IMR-90 (cell line): ENCODE measurements at regions not wholly inside any gene's neighbourhood (a gene's known extent, or its start where the extent isn't known, plus 50 kb on each side); places are given as distances from the start of the nearest gene placed in this dataset.

Source experiments
- ATAC-seq: fragments of 200-7000 bp; cut with Tn5 transposase; 2 replicates; pipeline ENCODE4 v1.9.1; 2020; ENCODE audit warnings: low read depth, mild to moderate bottlenecking, moderate library complexity
- BruUV-seq: library from RNA; stranded (reverse); fragments of 400-500 nt; replicated peaks from 2 replicates; lab custom pipeline; 2021; lab: Mats Ljungman, UMichigan
- CTCF ChIA-PET: fragments of 300-600 bp; formaldehyde crosslinking; extraction: SDS; loops from one replicate; lab custom pipeline; 2021; ENCODE audit warnings: antibody characterized with exemption; lab: Yijun Ruan, JAX
- POLR2A ChIA-PET: fragments of 300-600 bp; sonication (Branson Sonifier 250); formaldehyde crosslinking; loops from one replicate; lab custom pipeline; 2022; ENCODE audit warnings: antibody characterized with exemption; ENCODE audit not compliant: unreplicated experiment; lab: Charles Lee
- DNase-seq: peaks from one replicate; pipeline ENCODE4 v3.0.0; 2013
- H2AFZ ChIP-seq: replicated peaks from 2 replicates; pipeline ENCODE3; 2013; ENCODE audit warnings: low read length, mild to moderate bottlenecking; ENCODE audit not compliant: poor library complexity
- H2AK5ac ChIP-seq: 2 replicates; pipeline ENCODE4 v1.6.1; 2013; ENCODE audit warnings: low read depth, low read length, inconsistent platforms
- H2AK9ac ChIP-seq: replicated peaks from 2 replicates; pipeline ENCODE3; 2013; ENCODE audit warnings: mild to moderate bottlenecking, low read depth, low read length, moderate library complexity; ENCODE audit not compliant: poor library complexity
- H2BK120ac ChIP-seq: 2 replicates; pipeline ENCODE4 v1.6.1; 2013; ENCODE audit warnings: low read depth, low read length, inconsistent platforms
- H2BK15ac ChIP-seq: 3 replicates; pipeline ENCODE4 v1.6.1; 2013; ENCODE audit warnings: low read depth, low read length, inconsistent platforms
- H2BK20ac ChIP-seq: 2 replicates; pipeline ENCODE4 v1.6.1; 2013; ENCODE audit warnings: low read depth, mild to moderate bottlenecking, inconsistent platforms, low read length, moderate library complexity
- H2BK5ac ChIP-seq: 2 replicates; pipeline ENCODE4 v1.6.1; 2013; ENCODE audit warnings: mild to moderate bottlenecking, low read depth, low read length, inconsistent platforms; ENCODE audit not compliant: poor library complexity, severe bottlenecking
- H3K14ac ChIP-seq: replicated peaks from 2 replicates; pipeline ENCODE4 v1.6.1; 2013; ENCODE audit warnings: low read depth, low read length, inconsistent platforms
- H3K18ac ChIP-seq: 2 replicates; pipeline ENCODE4 v1.6.1; 2013; ENCODE audit warnings: low read depth, low read length, control low read depth
- H3K23ac ChIP-seq: 2 replicates; pipeline ENCODE4 v1.6.1; 2013; ENCODE audit warnings: low read depth, low read length, inconsistent platforms
- H3K27ac ChIP-seq: 2 replicates; pipeline ENCODE4 v1.5.1; 2013; ENCODE audit warnings: mild to moderate bottlenecking, control low read depth, low read length; ENCODE audit not compliant: insufficient read depth
- H3K27me3 ChIP-seq: 2 replicates; pipeline ENCODE4 v1.6.1; 2013; ENCODE audit warnings: low read length; ENCODE audit not compliant: control insufficient read depth, insufficient read depth
- H3K36me3 ChIP-seq: 2 replicates; pipeline ENCODE4 v1.6.1; 2013; ENCODE audit warnings: low read length, mixed read lengths; ENCODE audit not compliant: control insufficient read depth, insufficient read depth
- H3K4ac ChIP-seq: 2 replicates; pipeline ENCODE4 v1.6.1; 2013; ENCODE audit warnings: low read depth, low read length, inconsistent platforms
- H3K4me1 ChIP-seq: 2 replicates; pipeline ENCODE4 v1.6.1; 2013; ENCODE audit warnings: low read length, mixed read lengths; ENCODE audit not compliant: control insufficient read depth, insufficient read depth
- H3K4me2 ChIP-seq: 2 replicates; pipeline ENCODE4 v1.6.1; 2013; ENCODE audit warnings: low read depth, mild to moderate bottlenecking, control low read depth, low read length, moderate library complexity
- H3K4me3 ChIP-seq: 2 replicates; pipeline ENCODE4 v1.5.1; 2013; ENCODE audit warnings: low read depth, mild to moderate bottlenecking, control low read depth, low read length, moderate library complexity; ENCODE audit not compliant: insufficient read depth
- H3K56ac ChIP-seq: 2 replicates; pipeline ENCODE4 v1.6.1; 2013; ENCODE audit warnings: low read length, inconsistent platforms; ENCODE audit not compliant: insufficient read depth; ENCODE audit errors: extremely low read depth
- H3K79me1 ChIP-seq, 2 experiments: 2 replicates each; pipeline ENCODE4 v1.6.1; 2013; ENCODE audit warnings: low read length in 2 of 2, inconsistent platforms in 1 of 2, low read depth in 1 of 2
- H3K9ac ChIP-seq: 2 replicates; pipeline ENCODE4 v1.6.1; 2013; ENCODE audit warnings: low read depth, low read length, control low read depth
- H3K9me1 ChIP-seq: 2 replicates; pipeline ENCODE4 v1.6.1; 2013; ENCODE audit warnings: low read length, inconsistent platforms; ENCODE audit not compliant: insufficient read depth
- H3K9me3 ChIP-seq: 2 replicates; pipeline ENCODE4 v1.6.1; 2013; ENCODE audit warnings: low read length; ENCODE audit not compliant: control insufficient read depth, insufficient read depth
- H4K20me1 ChIP-seq: 2 replicates; pipeline ENCODE4 v1.6.1; 2013; ENCODE audit warnings: low read length, inconsistent platforms; ENCODE audit not compliant: insufficient read depth
- H4K5ac ChIP-seq: 2 replicates; pipeline ENCODE4 v1.6.1; 2013; ENCODE audit warnings: mild to moderate bottlenecking, low read depth, low read length, control low read depth
- H4K8ac ChIP-seq, 2 experiments: 2 replicates each; pipeline ENCODE4 v1.6.1; 2013; ENCODE audit warnings: low read depth in 2 of 2, low read length in 2 of 2, control low read depth in 1 of 2, inconsistent platforms in 1 of 2
- H4K91ac ChIP-seq: 2 replicates; pipeline ENCODE4 v1.6.1; 2013; ENCODE audit warnings: low read depth, low read length, inconsistent platforms; ENCODE audit not compliant: insufficient read depth
- BHLHE40 ChIP-seq: fragments of 150-350 bp; IDR thresholded peaks from 2 replicates; pipeline ENCODE4 v1.6.1; 2016; ENCODE audit warnings: mild to moderate bottlenecking, low read depth, low read length
- CEBPB ChIP-seq: IDR thresholded peaks from 2 replicates; pipeline ENCODE4 v1.6.1; 2012; ENCODE audit warnings: low read depth, low read length, improper control_type of control experiment
- CHD1 ChIP-seq: IDR thresholded peaks from 2 replicates; pipeline ENCODE4 v1.6.1; 2012; ENCODE audit warnings: low read depth, low read length, improper control_type of control experiment
- ELK1 ChIP-seq: fragments of 150-350 bp; IDR thresholded peaks from 2 replicates; pipeline ENCODE4 v1.6.1; 2016; ENCODE audit warnings: low read depth, mild to moderate bottlenecking, low read length, moderate library complexity, borderline replicate concordance
- FOS ChIP-seq: fragments of 150-350 bp; IDR thresholded peaks from 2 replicates; pipeline ENCODE4 v1.6.1; 2016; ENCODE audit warnings: low read depth, low read length
- MAFK ChIP-seq: IDR thresholded peaks from 2 replicates; pipeline ENCODE4 v1.6.1; 2012; ENCODE audit warnings: low read depth, low read length, improper control_type of control experiment
- MAZ ChIP-seq: IDR thresholded peaks from 2 replicates; pipeline ENCODE4 v1.6.1; 2012; ENCODE audit warnings: low read depth, mild to moderate bottlenecking, low read length, improper control_type of control experiment, moderate library complexity, borderline replicate concordance
- MXI1 ChIP-seq: IDR thresholded peaks from 2 replicates; pipeline ENCODE4 v1.6.1; 2012; ENCODE audit warnings: low read depth, mild to moderate bottlenecking, low read length, moderate library complexity, borderline replicate concordance
- NFE2L2 ChIP-seq: fragments of 150-350 bp; IDR thresholded peaks from 2 replicates; pipeline ENCODE4 v1.6.1; 2016; ENCODE audit warnings: low read depth, mild to moderate bottlenecking, low read length
- POLR2A ChIP-seq: IDR thresholded peaks from 2 replicates; pipeline ENCODE4 v1.6.1; 2012; ENCODE audit warnings: mild to moderate bottlenecking, low read depth, low read length
- RAD21 ChIP-seq: IDR thresholded peaks from 2 replicates; pipeline ENCODE4 v1.6.1; 2012; ENCODE audit warnings: low read length, improper control_type of control experiment
- RFX5 ChIP-seq: IDR thresholded peaks from 2 replicates; pipeline ENCODE4 v1.8.0; 2012; ENCODE audit warnings: low read depth, mild to moderate bottlenecking, low read length, moderate library complexity
- SMC3 ChIP-seq: fragments of 150-350 bp; IDR thresholded peaks from 2 replicates; pipeline ENCODE4 v1.6.1; 2016; ENCODE audit warnings: low read depth, mild to moderate bottlenecking, antibody characterized with exemption, low read length, moderate library complexity
- USF2 ChIP-seq: fragments of 150-350 bp; IDR thresholded peaks from 2 replicates; pipeline ENCODE4 v1.6.1; 2017; ENCODE audit warnings: mild to moderate bottlenecking, antibody characterized with exemption, low read length, low read depth
- dilution Hi-C: fragments of 300-500 bp; cut with HindIII; formaldehyde crosslinking; loops from one replicate; pipeline ENCODE4 v1.14.3; 2018; ENCODE audit warnings: low sequenced_read_pairs; ENCODE audit not compliant: unreplicated experiment
- in situ Hi-C: fragments of 300-500 bp; cut with MboI; formaldehyde crosslinking; loops from 3 replicates; pipeline ENCODE4 v1.14.3; 2019; ENCODE audit warnings: low sequenced_read_pairs, inconsistent platforms, mixed read lengths
- intact Hi-C: fragments of 100-400 bp; cut with micrococcal nuclease; formaldehyde crosslinking; loops from 2 replicates; pipeline ENCODE4 v1.10.0; 2022
- TF ChIP-seq, protein P1 (sequence below): conservative IDR thresholded peaks from 2 replicates; pipeline ENCODE4 v1.5.1; 2012; ENCODE audit warnings: mild to moderate bottlenecking, low read depth, low read length, improper control_type of control experiment

- Histone ChIP-seq H4K8ac (no peak overlapping the region), H3K27ac (no peak overlapping the region), H3K4ac (no peak overlapping the region), H2AK9ac (no peak overlapping the region), H3K36me3 (no peaks in the 10 kb centered on the region), H3K14ac (no peak overlapping the region), H3K4me3 (no peak overlapping the region), H3K79me1 (no peaks in the 10 kb centered on the region), H3K9ac (no peak overlapping the region), H3K56ac (no peak overlapping the region), H4K20me1 (no peaks in the 10 kb centered on the region), H3K23ac (no peak overlapping the region), H2BK5ac (no peak overlapping the region), H3K27me3 (no peaks in the 10 kb centered on the region), H4K5ac (no peak overlapping the region), H3K4me2 (no peak overlapping the region), H3K4me1 (no peaks in the 10 kb centered on the region), H2BK20ac (no peak overlapping the region), H3K9me1 (no peaks in the 10 kb centered on the region), H2BK120ac (no peak overlapping the region), H3K9me3 (no peaks in the 10 kb centered on the region), H2AK5ac (no peak overlapping the region), H3K18ac (no peak overlapping the region), H2AFZ (no peak overlapping the region), H4K91ac (no peak overlapping the region), H2BK15ac (no peak overlapping the region)
- CTCF ChIA-PET = no interaction called here
- DNase-seq (no peak), ATAC-seq (no peak)
- TF ChIP-seq SMC3 (no peak), ELK1 (no peak), USF2 (no peak), RAD21 (no peak), POLR2A (no peak), RFX5 (no peak), CEBPB (no peak), BHLHE40 (no peak), MAFK (no peak), MXI1 (no peak), MAZ (no peak), NFE2L2 (no peak), CHD1 (no peak), FOS (no peak)
- TF ChIP-seq, protein P1, sequence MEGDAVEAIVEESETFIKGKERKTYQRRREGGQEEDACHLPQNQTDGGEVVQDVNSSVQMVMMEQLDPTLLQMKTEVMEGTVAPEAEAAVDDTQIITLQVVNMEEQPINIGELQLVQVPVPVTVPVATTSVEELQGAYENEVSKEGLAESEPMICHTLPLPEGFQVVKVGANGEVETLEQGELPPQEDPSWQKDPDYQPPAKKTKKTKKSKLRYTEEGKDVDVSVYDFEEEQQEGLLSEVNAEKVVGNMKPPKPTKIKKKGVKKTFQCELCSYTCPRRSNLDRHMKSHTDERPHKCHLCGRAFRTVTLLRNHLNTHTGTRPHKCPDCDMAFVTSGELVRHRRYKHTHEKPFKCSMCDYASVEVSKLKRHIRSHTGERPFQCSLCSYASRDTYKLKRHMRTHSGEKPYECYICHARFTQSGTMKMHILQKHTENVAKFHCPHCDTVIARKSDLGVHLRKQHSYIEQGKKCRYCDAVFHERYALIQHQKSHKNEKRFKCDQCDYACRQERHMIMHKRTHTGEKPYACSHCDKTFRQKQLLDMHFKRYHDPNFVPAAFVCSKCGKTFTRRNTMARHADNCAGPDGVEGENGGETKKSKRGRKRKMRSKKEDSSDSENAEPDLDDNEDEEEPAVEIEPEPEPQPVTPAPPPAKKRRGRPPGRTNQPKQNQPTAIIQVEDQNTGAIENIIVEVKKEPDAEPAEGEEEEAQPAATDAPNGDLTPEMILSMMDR = no peak
- POLR2A ChIA-PET = no interaction called here
- intact Hi-C loops = no loop called here
- dilution Hi-C loops = no loop called here
- BruUV-seq = no TSS peak
- in situ Hi-C loops = no loop called here
Observed at GRCh38 chr18:34061226-34061625, 163.5 kb downstream of the NOL4 start.
